DMS153 treated with DMSO at 0.1 percent for 48 hours (cell line): ENCODE measurements at regions not wholly inside any gene's neighbourhood (a gene's known extent, or its start where the extent isn't known, plus 50 kb on each side); places are given as distances from the start of the nearest gene placed in this dataset.
"Not testable (repeated sequence)": the region's sequence is repeated elsewhere in the genome, so short reads cannot be mapped to it uniquely, and the experiment has no call there.

Experiments used
- DNase-seq: peaks from one replicate; lab custom pipeline; 2025; ENCODE audit not compliant: unreplicated experiment; lab: John Stamatoyannopoulos, UW

DNA sequence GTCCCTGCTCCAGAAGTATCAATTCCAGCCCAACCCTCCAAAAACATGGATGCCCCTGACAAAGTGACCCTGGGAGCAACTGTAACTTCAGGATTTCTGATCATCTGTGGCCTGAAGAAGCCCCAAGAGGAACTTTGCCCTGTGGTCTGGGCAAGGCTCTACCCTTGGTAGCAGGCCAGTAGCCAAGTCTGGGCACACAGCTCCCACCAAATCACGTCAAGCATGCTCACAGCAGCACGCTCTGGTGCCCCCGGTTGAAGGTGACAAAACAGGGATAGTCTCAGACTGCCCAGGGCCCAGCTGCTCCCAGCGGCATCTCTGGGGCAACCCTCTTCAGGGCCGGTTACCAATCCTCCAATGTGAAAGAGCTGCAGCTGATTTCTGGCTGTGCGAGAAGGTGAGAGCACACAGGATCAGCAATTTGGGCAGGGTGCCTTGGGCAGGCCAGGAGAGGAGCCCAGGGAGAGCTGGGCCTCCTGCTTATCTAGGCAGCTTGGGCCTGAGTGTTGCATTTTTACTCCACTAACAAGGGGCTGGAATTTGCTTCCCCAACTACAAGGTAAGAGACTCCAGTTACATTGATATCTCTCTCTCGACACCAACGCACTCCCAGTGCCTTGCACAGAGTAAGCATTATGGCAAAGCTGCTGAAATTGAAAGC lies 418.1 kb downstream of the BCOR start:
- DNase-seq = no peak

- no peak for DNase-seq
Measured at GRCh38 chrX:39681885-39682284, 415.9 kb downstream of the BCOR start.

- no peak for DNase-seq
Measured at GRCh38 chrX:39682778-39683177, 415.0 kb downstream of the BCOR start.

- DNase-seq = no peak
Measured at GRCh38 chrX:39688219-39688575, 409.6 kb downstream of the BCOR start.

GRCh38 chrX:39688576-39689375 lies 409.0 kb downstream of the BCOR start:
- peak; percentile 28 for DNase-seq

DNA sequence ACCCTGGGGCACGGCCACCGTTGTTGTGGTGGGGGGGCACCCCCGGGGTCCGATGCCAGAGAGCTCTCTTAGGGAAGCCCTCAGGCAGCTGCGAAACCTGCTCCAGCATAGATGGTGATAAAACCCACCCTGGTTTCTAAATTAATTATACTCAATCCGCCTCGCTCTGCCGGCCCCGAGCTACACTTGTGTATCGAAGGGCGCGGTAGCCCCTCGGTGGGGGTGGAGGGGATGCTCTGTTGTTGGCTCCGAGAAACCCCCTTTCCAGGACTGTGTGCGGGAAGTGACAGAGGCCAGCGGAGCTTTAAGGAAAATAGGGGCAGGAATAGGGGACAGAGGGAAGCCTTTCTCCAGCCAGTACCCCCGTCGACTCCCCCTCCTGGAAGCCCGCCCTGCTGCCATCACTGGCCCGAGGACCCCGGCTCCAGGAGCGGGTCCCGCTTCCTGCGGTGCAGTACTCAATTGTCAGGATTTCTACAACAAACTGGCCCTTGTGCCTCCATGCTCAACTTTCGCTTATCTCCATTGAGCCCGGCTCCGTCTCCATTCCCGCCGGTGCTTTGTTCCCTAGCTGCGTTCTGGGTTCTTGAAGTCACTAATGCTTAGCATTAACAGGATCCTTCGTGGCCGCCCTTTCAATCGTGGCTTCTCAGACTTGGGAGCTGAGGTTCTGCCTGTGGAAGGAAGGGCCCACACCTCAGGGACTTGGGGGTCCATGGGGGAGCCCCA lies 408.2 kb downstream of the BCOR start:
- no peak for DNase-seq

- peak; percentile 31 for DNase-seq
Measured at GRCh38 chrX:39690541-39691415, 407.0 kb downstream of the BCOR start.

DNA sequence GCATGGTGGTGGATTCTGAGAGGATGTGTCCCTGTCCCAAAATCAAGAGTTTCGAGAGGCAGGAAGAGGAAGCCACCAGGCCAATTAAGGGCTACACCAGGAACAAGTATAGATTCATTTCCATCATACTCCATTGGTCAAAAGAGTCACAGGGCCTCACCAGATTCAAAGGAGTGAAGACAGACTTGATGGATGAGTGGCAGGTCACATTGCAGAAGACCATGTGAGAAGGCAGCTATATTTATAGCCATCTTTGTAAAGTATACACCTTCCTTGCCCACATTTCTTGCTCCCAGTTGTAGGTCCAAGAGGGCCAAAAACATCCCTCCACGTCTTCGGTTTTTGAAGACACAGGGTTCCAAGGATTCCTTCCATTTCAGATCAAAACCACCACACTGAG lies 406.0 kb downstream of the BCOR start:
- no peak for DNase-seq

GRCh38 chrX:39692796-39693195 lies 405.0 kb downstream of the BCOR start:
- DNase-seq = no peak

- no peak for DNase-seq
Measured at GRCh38 chrX:39693298-39693697, 404.5 kb downstream of the BCOR start.

DNA sequence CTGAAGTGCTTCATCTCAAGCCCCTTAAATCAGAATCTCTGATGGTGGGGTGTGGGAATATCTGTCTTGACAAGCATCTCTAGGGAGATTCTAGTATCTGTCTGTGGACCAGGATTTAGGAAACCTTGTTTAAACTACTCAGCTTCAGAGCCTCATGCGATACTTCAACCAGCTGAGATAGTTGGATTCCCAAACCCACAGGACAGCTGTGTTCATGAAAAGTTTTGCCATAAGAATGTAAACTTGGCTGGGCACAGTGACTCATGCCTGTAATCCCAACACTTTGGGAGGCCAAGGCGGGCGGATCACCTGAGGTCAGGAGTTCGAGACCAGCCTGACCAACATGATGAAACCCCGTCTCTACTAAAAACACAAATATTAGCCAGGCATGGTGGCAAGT lies 395.1 kb downstream of the BCOR start:
- not testable (repeated sequence) for DNase-seq

- no peak for DNase-seq
Measured at GRCh38 chrX:39703307-39703706, 394.5 kb downstream of the BCOR start.

DNA sequence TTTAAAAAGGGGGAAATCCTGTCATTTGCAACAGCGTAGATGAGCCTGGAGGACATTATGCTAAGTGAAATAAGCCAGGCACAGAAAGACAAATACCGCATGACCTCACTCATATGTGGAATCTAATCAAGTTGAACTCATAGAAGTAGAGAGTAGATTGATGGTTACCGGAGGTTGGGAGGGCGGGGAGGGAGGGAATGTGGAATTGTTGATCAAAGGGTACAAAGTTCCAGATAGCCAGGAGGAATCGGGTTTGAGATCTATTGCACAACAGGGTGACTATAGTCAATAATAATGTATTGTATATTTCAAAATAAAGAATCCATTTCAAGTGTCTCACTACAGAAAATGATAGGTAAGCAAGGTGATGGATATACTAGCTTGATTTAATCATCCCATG lies 393.2 kb downstream of the BCOR start:
- no peak for DNase-seq

GRCh38 chrX:39705290-39705689 lies 392.5 kb downstream of the BCOR start:
- DNase-seq = no peak

DNA sequence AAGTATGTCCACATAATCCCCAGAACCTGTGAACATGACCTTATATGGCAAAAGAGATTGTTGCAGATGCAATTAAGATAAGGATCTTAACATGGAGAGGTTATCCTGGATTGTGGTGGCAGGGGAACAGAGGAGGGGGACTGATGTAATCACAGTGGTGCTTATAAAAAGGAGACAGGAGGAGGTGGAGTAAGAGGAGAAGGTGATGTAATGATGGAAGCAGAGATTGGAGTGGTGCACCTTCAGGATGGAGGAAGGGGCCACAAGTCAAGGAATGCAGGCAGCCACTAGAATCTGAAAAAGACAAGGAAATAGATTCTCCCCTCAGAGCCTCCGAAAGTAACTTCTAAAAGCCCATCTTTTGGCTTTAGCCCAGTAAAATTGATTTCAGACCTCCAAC lies 388.4 kb downstream of the BCOR start:
- DNase-seq = no peak

DNA sequence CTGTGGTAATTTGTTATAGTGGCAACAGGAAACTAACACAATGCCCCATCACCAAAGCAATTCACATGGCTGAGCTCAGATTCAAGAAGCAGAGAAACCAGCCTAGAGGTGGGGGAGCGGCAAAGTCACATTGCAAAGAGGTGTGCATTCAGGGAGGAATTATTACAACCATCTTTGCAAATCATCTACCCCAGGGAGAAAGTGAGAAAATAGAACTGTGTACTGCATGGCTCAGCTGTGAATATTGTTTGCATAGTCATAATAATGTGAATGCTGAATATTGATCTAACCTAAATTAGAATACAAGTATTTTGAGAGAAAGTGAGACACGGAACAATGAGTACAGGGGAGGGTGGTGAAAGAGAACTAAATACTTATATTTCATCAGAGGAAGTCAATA lies 387.9 kb downstream of the BCOR start:
- no peak for DNase-seq

DNA sequence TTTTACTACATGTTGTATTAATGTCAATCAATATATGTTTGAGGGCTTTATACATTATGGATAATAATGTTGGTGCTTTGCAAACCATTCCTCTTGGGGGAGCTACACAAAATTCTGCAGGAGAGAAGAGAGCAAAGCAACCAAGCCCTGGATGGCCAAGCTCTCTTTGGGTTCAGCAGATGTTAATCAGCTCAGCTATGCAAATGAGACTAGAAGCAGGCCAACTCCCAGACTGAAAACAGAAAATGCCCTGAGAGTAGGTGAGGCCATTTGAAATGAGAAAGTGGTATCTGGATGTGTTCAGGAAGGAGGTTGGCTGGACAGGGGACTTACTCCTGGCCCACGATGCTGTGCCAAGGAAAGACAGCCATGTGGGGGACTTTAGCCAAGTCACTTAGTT lies 387.0 kb downstream of the BCOR start:
- DNase-seq = no peak

DNA sequence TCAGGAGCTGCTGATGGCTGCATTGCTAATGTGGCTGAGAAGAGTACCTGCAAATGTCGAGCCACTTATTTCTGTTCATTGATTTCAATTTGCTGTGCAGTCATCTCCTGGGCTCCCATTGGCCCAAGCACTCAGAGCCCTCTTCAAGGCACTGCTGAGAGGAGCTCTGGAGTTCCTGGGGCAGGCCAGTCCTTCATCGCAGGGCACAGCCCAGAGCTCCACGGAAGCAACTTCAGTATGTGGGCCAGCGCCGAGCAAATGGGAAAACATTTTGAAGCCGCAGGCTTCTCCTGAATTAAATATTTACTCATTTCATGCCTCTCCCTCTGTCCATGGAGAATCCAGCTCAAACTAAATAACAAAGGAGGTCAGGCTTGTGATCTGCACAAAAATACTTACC lies 383.3 kb downstream of the BCOR start:
- DNase-seq = no peak

DNA sequence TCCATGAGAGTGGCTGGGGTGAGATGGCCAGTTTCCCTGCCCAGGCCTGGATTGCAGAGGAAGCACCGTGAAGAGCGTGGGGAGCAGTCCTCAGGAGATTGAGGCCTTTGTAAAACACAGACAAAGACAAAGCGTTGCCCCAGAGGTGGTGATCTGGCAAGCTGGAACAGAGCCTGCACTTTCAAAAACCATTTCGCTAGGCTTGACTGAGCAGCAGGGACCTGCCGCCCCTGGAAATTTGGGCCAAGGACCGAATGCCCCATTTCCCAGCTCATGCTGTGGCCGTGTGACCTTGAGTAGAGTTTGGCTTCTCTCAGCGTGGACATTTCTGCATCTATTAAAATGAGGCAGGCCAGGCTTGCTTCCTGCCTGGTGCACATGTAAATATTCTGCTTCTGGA lies 381.4 kb downstream of the BCOR start:
- no peak for DNase-seq

DNA sequence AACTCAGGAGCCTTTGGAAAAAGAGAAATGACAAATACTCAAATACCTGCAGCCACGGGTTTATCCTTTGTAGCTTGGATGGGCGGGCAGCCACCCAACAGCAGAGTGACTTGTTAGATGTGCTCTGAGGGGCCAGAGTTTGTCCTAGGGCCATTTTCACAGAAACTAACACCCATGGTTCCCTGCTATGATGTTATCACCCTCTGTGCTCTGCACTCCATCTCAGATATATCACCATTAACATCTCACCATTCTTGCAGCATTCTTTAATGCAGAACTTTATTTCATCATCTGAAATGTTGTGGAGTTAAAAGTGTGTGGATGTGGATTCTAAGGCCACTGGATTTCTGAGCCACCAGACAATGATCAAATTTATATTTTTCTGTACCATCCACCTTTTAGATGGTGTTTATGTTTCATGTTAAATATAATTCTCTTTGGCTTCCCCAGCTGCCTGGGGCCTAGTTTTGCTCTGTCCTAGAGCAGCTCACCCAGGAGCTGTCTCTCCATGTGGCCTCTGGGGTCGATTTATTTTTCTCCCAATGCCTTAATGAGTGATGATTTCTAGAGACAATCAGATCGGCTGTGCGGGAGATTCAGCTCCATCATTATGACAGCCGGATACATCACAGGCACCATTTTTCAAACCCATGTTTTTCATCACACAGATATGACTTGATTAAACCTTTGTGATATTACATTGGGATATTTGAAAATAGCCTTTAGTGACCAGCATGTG lies 380.8 kb downstream of the BCOR start:
- no peak for DNase-seq

DNA sequence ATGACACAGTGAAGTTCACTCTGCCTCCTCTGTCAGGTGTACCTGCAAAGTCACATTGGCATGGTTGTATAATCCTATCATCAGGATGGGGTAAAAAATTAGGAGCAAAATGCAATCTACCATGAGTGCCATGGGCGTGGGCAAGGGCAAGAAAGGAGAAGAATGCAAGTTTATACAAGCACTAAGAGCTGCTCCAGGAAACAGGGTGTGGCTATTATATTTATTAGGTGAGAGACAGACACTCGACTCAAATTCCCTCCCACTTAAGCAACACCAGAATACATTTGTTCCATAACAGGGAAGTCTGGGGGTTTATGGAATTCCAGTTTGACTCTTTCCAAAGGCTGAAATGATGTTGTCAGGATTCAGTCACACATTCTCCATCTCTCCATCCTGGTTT lies 378.8 kb downstream of the BCOR start:
- DNase-seq = no peak
